ENCODE measurements at regions not wholly inside any gene's neighbourhood (a gene's known extent, or its start where the extent isn't known, plus 50 kb on each side); places are given as distances from the start of the nearest gene placed in this dataset.
"Not testable (repeated sequence)": the region's sequence is repeated elsewhere in the genome, so short reads cannot be mapped to it uniquely, and the experiment has no call there.

- not testable (repeated sequence) for TF ChIP-seq CTCF, POLR2A (IDR thresholded peaks at IDR 0.05)
Measured at GRCh38 chr1:58167131-58167530, 379.4 kb downstream of the OMA1 start.

Measured in body of pancreas (tissue), 4 donors.